ENCODE measurements at regions not wholly inside any gene's neighbourhood (a gene's known extent, or its start where the extent isn't known, plus 50 kb on each side); places are given as distances from the start of the nearest gene placed in this dataset.

- no peak overlapping the region for H3K27ac ChIP-seq
- intact Hi-C loops (cut with DNase I) = no loop called here
- ATAC-seq = no peak
- no peak for TF ChIP-seq CTCF (IDR thresholded peaks at IDR 0.05)
- TF ChIP-seq POLR2A (IDR thresholded peaks at IDR 0.05) = no peak
- 53 to 59% (median 57%) methylated on average over 1 of the region's 1 CpG for WGBS, 4 donors
- H3K27me3 ChIP-seq = peaks cover 0 to 7% (median 0%) of the 10 kb centered on the region in 9 donors
- H3K4me3 ChIP-seq = no peak overlapping the region
- H3K9me3 ChIP-seq = no peaks in the 10 kb centered on the region
- H3K36me3 ChIP-seq = no peaks in the 10 kb centered on the region
- no peak for DNase-seq
- no peaks in the 10 kb centered on the region for H3K4me1 ChIP-seq
Measured at GRCh38 chr5:160957312-160957861, 105.4 kb upstream of the ATP10B start.

- no peak overlapping the region for H3K4me3 ChIP-seq
- intact Hi-C loops (cut with DNase I) = no loop called here
- TF ChIP-seq POLR2A (IDR thresholded peaks at IDR 0.05) = no peak
- no peaks in the 10 kb centered on the region for H3K9me3 ChIP-seq
- H3K36me3 ChIP-seq = no peaks in the 10 kb centered on the region
- WGBS, 4 donors = 62 to 80% (median 67%) methylated on average over 1 of the region's 1 CpG
- DNase-seq = no peak
- H3K27me3 ChIP-seq = peaks cover 0 to 7% (median 0%) of the 10 kb centered on the region in 9 donors
- H3K27ac ChIP-seq = no peak overlapping the region
- no peaks in the 10 kb centered on the region for H3K4me1 ChIP-seq
- ATAC-seq = no peak
Measured at GRCh38 chr5:160956051-160956450, 104.0 kb upstream of the ATP10B start.

GRCh38 chr5:160950311-160950710, 98.3 kb upstream of the ATP10B start:
- Histone ChIP-seq H3K27ac (no peak overlapping the region), H3K27me3 (no peaks in the 10 kb centered on the region), H3K4me3 (no peak overlapping the region), H3K4me1 (no peaks in the 10 kb centered on the region), H3K9me3 (peaks cover 0 to 9% (median 0%) of the 10 kb centered on the region in 12 donors), H3K36me3 (no peaks in the 10 kb centered on the region)
- WGBS, 4 donors = 52 to 62% (median 60%) methylated on average over 2 of the region's 2 CpGs
- TF ChIP-seq POLR2A (IDR thresholded peaks at IDR 0.05) (no peak), CTCF (IDR thresholded peaks at IDR 0.05) (no peak)
- DNase-seq = no peak
- no peak for ATAC-seq
- intact Hi-C loops (cut with DNase I) = no loop called here

- TF ChIP-seq POLR2A (IDR thresholded peaks at IDR 0.05) (no peak), CTCF (IDR thresholded peaks at IDR 0.05) (no peak)
- no peak for DNase-seq
- intact Hi-C loops (cut with DNase I) = no loop called here
- WGBS, 4 donors = 65 to 85% (median 82%) methylated on average over 5 of the region's 5 CpGs
- no peak for ATAC-seq
- Histone ChIP-seq H3K4me3 (no peak overlapping the region), H3K9me3 (no peaks in the 10 kb centered on the region), H3K27ac (no peak overlapping the region), H3K27me3 (no peaks in the 10 kb centered on the region), H3K36me3 (no peaks in the 10 kb centered on the region), H3K4me1 (no peaks in the 10 kb centered on the region)
Measured at GRCh38 chr5:160940725-160941124, 88.7 kb upstream of the ATP10B start.

GRCh38 chr5:160938532-160938931, 86.5 kb upstream of the ATP10B start:
- 56 to 73% (median 66%) methylated on average over 4 of the region's 4 CpGs for WGBS, 4 donors
- H3K4me3 ChIP-seq = no peak overlapping the region
- no peaks in the 10 kb centered on the region for H3K27me3 ChIP-seq
- intact Hi-C loops (cut with DNase I) = no loop called here
- H3K4me1 ChIP-seq = no peaks in the 10 kb centered on the region
- no peak overlapping the region for H3K27ac ChIP-seq
- TF ChIP-seq CTCF (IDR thresholded peaks at IDR 0.05) (no peak), POLR2A (IDR thresholded peaks at IDR 0.05) (no peak)
- no peaks in the 10 kb centered on the region for H3K36me3 ChIP-seq
- no peaks in the 10 kb centered on the region for H3K9me3 ChIP-seq
- DNase-seq (peak in 2 of 5 donors; percentile 8 to 33), ATAC-seq (peak in 1 of 4 donors; percentile 71)
